Nephron progenitor cell (in vitro differentiated cells): ENCODE measurements at regions not wholly inside any gene's neighbourhood (a gene's known extent, or its start where the extent isn't known, plus 50 kb on each side); places are given as distances from the start of the nearest gene placed in this dataset.
"Not testable (repeated sequence)": the region's sequence is repeated elsewhere in the genome, so short reads cannot be mapped to it uniquely, and the experiment has no call there.

Experiments
- DNase-seq: peaks from one replicate; pipeline ENCODE4 v3.0.0; 2021
- H3K27ac Mint-ChIP-seq: 2 replicates; pipeline ENCODE4 v1.8.0; 2021; ENCODE audit warnings: mild to moderate bottlenecking, moderate library complexity, mixed read lengths
- H3K27me3 Mint-ChIP-seq: 2 replicates; pipeline ENCODE4 v1.8.0; 2021; ENCODE audit warnings: mild to moderate bottlenecking, low read depth, mixed read lengths; ENCODE audit not compliant: poor library complexity
- H3K36me3 Mint-ChIP-seq: 2 replicates; pipeline ENCODE4 v1.8.0; 2021; ENCODE audit warnings: low read depth, mixed read lengths
- H3K4me1 Mint-ChIP-seq: 2 replicates; pipeline ENCODE4 v1.8.0; 2021; ENCODE audit warnings: mixed read lengths
- H3K4me3 Mint-ChIP-seq: 2 replicates; pipeline ENCODE4 v1.8.0; 2021; ENCODE audit warnings: mild to moderate bottlenecking, moderate library complexity, mixed read lengths
- H3K9me3 Mint-ChIP-seq: 2 replicates; pipeline ENCODE4 v1.8.0; 2021; ENCODE audit warnings: mild to moderate bottlenecking, moderate library complexity, mixed read lengths

- not testable (repeated sequence) for H3K4me1 Mint-ChIP-seq, H3K27me3 Mint-ChIP-seq, H3K36me3 Mint-ChIP-seq, H3K9me3 Mint-ChIP-seq, H3K27ac Mint-ChIP-seq, H3K4me3 Mint-ChIP-seq, DNase-seq
These were observed 1203.5 kb downstream of the RPIA start for GRCh38 chr2:89894988-89895387.

DNA sequence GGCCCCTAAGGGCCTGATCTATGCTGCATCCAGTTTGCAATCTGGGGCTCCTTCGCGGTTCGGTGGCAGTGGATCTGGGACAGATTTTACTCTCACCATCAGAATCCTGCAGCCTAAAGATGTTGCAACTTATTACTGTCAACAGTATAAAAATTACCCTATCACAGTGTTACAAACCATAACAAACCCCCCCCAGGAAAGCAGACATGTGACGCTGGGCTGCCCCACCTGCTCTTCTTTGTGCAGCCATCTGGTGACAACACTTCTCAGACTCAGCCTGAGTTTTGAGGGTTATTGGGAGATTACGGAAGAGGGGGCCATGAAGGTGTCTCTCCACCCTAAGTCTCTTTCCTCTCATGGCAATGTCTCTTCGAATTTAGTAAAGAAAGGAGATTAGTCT is 1204.2 kb downstream of the RPIA start:
- not testable (repeated sequence) for DNase-seq, H3K27ac Mint-ChIP-seq, H3K4me1 Mint-ChIP-seq, H3K9me3 Mint-ChIP-seq, H3K27me3 Mint-ChIP-seq, H3K36me3 Mint-ChIP-seq, H3K4me3 Mint-ChIP-seq

GRCh38 chr2:89927018-89927417 is 1235.5 kb downstream of the RPIA start:
- not testable (repeated sequence) for H3K36me3 Mint-ChIP-seq, H3K27me3 Mint-ChIP-seq, H3K27ac Mint-ChIP-seq, DNase-seq, H3K4me1 Mint-ChIP-seq, H3K4me3 Mint-ChIP-seq
- H3K9me3 Mint-ChIP-seq: peaks cover 11% of the 10 kb centered on the region

DNA sequence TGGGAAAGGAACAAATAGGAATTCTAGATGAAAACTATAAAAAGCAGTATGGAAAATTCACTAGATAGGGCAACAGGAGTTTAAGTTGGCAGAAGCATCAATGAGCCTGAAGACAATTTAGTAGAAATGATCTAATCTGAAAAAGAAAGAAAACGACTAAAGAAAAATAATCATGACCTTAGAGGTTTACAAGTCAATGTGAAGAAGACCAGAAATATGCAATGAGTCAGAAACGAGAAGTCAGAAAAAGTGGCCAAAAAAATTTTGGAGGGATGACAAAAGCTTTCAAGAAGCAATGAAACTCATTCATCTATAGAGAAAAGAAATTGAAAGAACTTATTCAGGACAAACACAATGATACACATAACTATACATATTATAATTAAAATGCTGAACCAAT is 1244.0 kb downstream of the RPIA start:
- H3K4me1 Mint-ChIP-seq, H3K27me3 Mint-ChIP-seq: not testable (repeated sequence)

DNA sequence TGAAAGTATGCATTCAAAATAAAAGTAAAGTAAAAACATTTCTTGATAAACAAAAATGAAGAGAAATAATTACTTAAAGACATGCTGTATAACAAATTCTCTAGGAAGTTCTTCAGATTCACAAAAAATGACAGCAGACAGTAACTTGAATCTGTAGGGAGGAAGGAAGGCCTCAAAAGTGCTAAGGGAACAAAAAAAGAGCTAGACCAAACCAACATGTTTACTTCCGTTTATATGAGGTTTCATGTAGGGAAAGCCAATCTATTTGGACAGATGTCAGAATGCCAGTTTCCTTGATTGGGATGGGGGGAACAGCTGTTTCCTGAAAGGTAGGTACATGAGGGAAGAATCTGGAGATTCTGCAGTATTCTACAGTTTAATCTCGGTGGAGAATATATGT is 1244.5 kb downstream of the RPIA start:
- peaks cover 29% of the 10 kb centered on the region for H3K9me3 Mint-ChIP-seq
- not testable (repeated sequence) for H3K4me3 Mint-ChIP-seq, H3K36me3 Mint-ChIP-seq, H3K27me3 Mint-ChIP-seq, H3K27ac Mint-ChIP-seq, DNase-seq, H3K4me1 Mint-ChIP-seq

More for the DNA sequence above, 1244.0 kb downstream of the RPIA start:
- H3K4me3 Mint-ChIP-seq, H3K36me3 Mint-ChIP-seq, DNase-seq, H3K27ac Mint-ChIP-seq: not testable (repeated sequence)
- peaks cover 26% of the 10 kb centered on the region for H3K9me3 Mint-ChIP-seq

DNA sequence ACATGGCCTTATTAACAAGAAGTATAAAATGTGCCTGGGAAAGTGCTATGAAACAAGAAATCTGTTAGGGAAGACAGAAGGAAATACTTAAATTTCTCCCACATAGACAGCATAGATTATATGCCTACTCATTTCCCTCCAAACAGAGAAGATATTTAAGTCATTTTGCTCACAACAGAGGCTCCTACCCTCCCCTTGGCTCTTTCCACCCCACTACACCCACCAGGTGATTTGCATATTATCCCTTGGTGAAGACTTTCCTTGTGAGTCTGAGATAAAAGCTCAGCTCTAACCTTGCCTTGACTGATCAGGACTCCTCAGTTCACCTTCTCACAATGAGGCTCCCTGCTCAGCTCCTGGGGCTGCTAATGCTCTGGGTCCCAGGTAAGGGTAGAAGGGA is 1245.1 kb downstream of the RPIA start:
- H3K36me3 Mint-ChIP-seq, H3K4me3 Mint-ChIP-seq, H3K4me1 Mint-ChIP-seq, DNase-seq, H3K27ac Mint-ChIP-seq, H3K27me3 Mint-ChIP-seq: not testable (repeated sequence)
- H3K9me3 Mint-ChIP-seq: peaks cover 29% of the 10 kb centered on the region

GRCh38 chr2:89938756-89939155 is 1247.3 kb downstream of the RPIA start:
- DNase-seq, H3K27me3 Mint-ChIP-seq, H3K36me3 Mint-ChIP-seq, H3K4me3 Mint-ChIP-seq, H3K4me1 Mint-ChIP-seq, H3K27ac Mint-ChIP-seq: not testable (repeated sequence)
- peaks cover 24% of the 10 kb centered on the region for H3K9me3 Mint-ChIP-seq

DNA sequence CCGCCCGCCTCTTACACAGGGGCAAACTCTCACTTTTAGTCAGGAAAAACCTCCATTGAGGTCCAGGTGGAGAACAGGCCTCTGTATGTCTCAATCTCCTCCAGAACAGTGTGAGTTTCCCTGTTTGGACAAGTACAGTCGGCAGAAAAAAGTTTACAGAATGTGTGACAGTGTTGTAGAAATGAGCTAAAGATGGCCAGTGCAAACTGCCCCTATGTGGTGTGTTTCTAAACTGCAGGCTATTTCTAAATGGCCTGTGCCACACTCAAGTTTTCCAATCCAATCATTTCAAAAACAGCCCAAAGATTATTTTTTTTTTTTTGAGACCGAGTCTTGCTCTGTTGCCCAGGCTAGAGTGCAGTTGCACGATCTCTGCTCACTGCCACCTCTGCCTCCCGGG is 1252.8 kb downstream of the RPIA start:
- DNase-seq, H3K4me3 Mint-ChIP-seq, H3K4me1 Mint-ChIP-seq, H3K9me3 Mint-ChIP-seq, H3K27me3 Mint-ChIP-seq, H3K36me3 Mint-ChIP-seq, H3K27ac Mint-ChIP-seq: not testable (repeated sequence)

- H3K9me3 Mint-ChIP-seq, H3K4me1 Mint-ChIP-seq, H3K4me3 Mint-ChIP-seq, H3K27me3 Mint-ChIP-seq, H3K27ac Mint-ChIP-seq, DNase-seq, H3K36me3 Mint-ChIP-seq: not testable (repeated sequence)
These were observed 1253.6 kb downstream of the RPIA start for GRCh38 chr2:89945004-89945616.

- H3K4me1 Mint-ChIP-seq, H3K27ac Mint-ChIP-seq, H3K36me3 Mint-ChIP-seq, H3K9me3 Mint-ChIP-seq, DNase-seq, H3K27me3 Mint-ChIP-seq, H3K4me3 Mint-ChIP-seq: not testable (repeated sequence)
These were observed 1255.8 kb downstream of the RPIA start for GRCh38 chr2:89947208-89947815.

GRCh38 chr2:89948102-89948501 is 1256.6 kb downstream of the RPIA start:
- H3K27ac Mint-ChIP-seq, H3K36me3 Mint-ChIP-seq, H3K4me3 Mint-ChIP-seq, H3K27me3 Mint-ChIP-seq, DNase-seq, H3K4me1 Mint-ChIP-seq, H3K9me3 Mint-ChIP-seq: not testable (repeated sequence)

DNA sequence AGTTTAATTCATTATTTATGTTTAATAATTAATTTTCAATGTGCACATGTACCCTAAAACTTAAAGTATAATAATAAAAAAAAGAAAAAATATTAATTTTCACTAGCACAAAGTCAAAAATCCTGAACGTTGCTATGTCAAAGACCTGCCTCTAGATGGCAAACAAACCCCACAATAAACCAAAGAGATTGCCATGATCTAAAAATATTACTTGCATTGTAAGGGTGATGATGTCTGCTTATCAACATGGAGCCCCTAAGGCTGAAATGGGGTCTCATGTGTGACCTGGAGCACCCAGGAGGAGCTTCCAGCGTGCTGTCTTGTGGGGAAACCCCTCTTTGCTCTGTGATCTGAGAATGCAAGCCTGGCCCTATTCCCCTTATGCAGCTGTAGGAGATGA is 1259.3 kb downstream of the RPIA start:
- peaks cover 13% of the 10 kb centered on the region for H3K9me3 Mint-ChIP-seq
- H3K27ac Mint-ChIP-seq, H3K27me3 Mint-ChIP-seq, H3K36me3 Mint-ChIP-seq, DNase-seq, H3K4me1 Mint-ChIP-seq, H3K4me3 Mint-ChIP-seq: not testable (repeated sequence)

DNA sequence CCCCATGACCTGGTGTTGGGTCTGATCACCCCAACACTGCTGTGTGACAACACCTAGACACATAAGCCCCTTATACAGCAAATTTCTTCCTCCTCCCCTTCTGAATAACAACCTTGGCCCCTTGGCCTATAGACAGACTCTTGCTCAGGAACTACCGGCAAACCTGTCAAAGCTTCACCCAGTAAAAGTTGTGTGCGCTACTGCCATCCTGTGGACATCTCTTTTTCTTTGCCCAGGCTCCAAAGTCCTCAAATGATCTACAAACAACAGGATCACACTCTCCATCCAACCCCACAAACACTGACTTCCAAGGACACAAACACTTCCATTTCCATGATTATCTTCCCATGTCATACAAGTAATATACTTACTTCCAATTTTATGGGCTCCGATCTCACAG is 1265.8 kb downstream of the RPIA start:
- peaks cover 18% of the 10 kb centered on the region for H3K9me3 Mint-ChIP-seq
- not testable (repeated sequence) for H3K4me3 Mint-ChIP-seq, H3K27ac Mint-ChIP-seq, H3K36me3 Mint-ChIP-seq, H3K27me3 Mint-ChIP-seq, H3K4me1 Mint-ChIP-seq, DNase-seq

GRCh38 chr2:89959729-89960378 is 1268.4 kb downstream of the RPIA start:
- H3K4me3 Mint-ChIP-seq, H3K27me3 Mint-ChIP-seq: not testable (repeated sequence)
- peaks cover 13% of the 10 kb centered on the region for H3K9me3 Mint-ChIP-seq

DNA sequence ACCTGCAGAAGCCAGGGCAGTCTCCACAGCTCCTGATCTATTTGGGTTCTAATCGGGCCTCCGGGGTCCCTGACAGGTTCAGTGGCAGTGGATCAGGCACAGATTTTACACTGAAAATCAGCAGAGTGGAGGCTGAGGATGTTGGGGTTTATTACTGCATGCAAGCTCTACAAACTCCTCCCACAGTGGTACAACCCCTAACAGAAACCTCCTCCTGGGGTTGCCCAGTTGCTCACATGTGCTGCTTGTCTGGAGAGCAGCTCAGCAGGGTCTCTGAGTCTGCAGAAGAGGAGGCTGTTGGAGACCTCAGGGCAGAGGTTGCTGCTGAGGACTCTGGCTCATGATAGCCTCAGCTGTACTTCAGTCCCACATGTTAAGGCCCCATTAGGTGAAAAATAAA is 1269.1 kb downstream of the RPIA start:
- H3K4me1 Mint-ChIP-seq, H3K27me3 Mint-ChIP-seq, H3K36me3 Mint-ChIP-seq, DNase-seq, H3K4me3 Mint-ChIP-seq, H3K27ac Mint-ChIP-seq: not testable (repeated sequence)
- H3K9me3 Mint-ChIP-seq: peaks cover 13% of the 10 kb centered on the region

More at GRCh38 chr2:89959729-89960378, 1268.4 kb downstream of the RPIA start:
- not testable (repeated sequence) for H3K36me3 Mint-ChIP-seq, H3K27ac Mint-ChIP-seq, H3K4me1 Mint-ChIP-seq, DNase-seq
